Stimulated activated CD4-positive, alpha-beta T cell treated with anti-CD3 and anti-CD28 coated beads, Interleukin-2, amount 100 ng/mL, for 24 hours (primary cell): ENCODE measurements at regions not wholly inside any gene's neighbourhood (a gene's known extent, or its start where the extent isn't known, plus 50 kb on each side); places are given as distances from the start of the nearest gene placed in this dataset.
A peak's percentile ranks its signal among the peaks of the same experiment; 100 is the strongest.
"Not testable (repeated sequence)": the region's sequence is repeated elsewhere in the genome, so short reads cannot be mapped to it uniquely, and the experiment has no call there.

Experiments used
- DNase-seq, 2 donors: peaks; one replicate each; pipeline ENCODE4 v3.0.0-alpha.2; 2020

DNA sequence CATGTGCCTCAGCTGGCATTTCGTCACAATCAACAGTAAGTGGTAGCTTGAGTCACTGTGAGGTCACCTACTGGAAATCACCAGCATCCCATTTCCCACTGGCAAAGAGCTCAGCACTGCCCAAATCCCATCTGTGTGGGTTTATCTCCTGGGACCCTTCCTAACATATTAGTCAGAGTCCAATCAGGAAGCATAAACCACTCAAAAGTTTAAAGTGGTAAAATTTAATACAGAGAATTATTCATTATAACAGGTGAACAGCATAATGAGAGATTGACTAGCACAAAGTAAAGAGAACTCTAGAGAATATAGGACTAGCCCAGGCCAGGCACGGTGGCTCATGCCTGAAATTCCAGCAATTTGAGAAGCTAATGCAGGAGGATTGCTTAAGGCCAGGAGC is 107.1 kb upstream of the TP53BP2 start:
- not testable (repeated sequence) for DNase-seq

DNA sequence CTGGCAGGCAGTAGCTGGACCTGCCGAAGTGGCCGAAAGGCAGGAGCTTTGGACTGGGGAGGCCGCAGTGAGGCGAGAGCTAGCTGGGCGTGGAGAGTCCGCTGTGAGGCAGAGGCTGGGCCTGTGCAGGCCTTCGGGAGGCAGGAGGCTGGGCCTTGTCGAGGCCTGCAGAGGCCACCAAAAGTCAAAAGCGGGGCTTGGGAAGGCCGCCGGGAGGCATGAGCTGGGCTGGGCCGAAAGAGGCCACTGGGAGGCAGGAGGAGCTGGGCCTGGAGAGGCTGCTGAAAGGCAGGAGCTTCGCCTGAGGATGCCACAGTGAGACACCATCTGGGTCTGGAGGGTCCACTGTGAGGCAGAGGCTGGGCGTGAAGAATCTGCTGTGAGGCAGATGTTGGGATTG is 105.8 kb upstream of the TP53BP2 start:
- not testable (repeated sequence) for DNase-seq

DNA sequence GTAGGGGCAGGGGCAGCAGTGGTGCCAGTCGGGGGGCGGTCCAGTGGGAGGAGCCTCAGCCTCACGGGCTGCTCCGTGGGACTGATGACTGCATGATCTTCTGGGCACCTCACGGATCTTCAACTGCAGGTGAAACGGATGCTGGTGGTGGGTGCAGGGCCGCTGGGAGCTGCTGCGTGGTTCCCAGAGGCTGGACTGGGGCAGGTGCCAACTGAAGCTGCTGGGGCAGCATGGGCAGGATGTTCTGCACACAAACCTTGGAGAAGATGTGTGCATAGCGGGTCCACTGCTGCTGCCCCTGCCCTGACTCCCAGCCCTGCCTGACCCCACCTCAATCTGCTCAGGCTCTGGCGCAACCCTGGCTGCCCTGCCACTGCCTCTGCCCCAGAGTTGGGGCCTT is 104.2 kb upstream of the TP53BP2 start:
- not testable (repeated sequence) for DNase-seq

DNA sequence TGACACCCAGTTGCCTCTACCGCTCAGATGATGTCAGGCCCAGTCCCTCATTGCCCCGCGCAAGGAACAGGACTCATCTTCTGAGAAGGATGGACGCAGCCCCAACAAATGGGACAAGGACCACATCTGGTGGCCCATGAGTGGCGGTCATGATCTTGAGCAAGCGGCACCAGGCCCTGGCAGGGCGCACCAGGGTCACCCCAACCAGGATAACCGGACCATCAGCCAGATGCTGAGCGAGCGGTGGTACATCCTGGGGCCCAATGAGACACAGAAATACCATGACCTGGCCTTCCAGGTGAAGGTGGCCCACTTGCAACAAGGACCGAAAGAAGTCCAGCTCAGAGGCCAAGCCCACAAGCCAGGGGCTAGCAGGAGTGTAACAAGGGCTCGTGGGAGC is 102.3 kb upstream of the TP53BP2 start:
- not testable (repeated sequence) for DNase-seq

DNA sequence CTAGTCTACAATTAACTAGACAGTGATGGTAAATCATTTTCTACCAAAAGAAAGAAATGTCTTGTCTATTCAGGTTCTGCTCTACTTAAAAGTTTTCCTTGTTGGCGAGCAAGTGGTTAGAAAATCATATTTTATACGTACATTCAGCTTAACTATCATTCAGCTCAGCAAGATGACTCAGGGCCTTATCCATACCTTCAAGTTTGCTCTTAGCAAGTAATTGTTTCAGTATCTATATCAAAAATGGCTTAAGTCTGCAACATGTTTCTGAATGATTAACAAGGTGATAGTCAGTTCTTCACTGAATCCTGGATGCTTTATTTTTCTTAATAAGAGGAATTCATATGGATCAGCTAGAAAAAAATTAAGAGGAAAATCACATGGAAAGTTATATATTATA is 90.8 kb upstream of the TP53BP2 start:
- DNase-seq, result not testable (repeated sequence)

DNA sequence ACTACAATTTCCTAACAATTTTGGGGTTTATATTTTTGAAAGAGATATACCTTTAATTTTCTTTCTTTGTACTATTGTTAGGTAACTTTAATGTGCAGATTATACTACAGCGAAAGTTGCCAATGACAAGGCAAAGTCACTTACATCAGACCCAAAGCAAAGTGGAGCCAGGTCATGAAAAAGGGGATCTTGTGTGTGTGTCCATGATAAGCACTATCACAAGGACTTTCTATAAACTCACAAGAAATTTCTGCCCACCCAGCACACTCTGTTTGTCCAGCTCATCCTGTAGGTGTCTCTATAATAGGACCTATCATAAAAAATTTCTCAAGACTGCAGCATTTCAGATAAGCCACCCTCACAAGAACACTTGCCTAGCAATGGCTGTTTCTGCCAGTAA is 85.7 kb upstream of the TP53BP2 start:
- DNase-seq, result not testable (repeated sequence)

DNA sequence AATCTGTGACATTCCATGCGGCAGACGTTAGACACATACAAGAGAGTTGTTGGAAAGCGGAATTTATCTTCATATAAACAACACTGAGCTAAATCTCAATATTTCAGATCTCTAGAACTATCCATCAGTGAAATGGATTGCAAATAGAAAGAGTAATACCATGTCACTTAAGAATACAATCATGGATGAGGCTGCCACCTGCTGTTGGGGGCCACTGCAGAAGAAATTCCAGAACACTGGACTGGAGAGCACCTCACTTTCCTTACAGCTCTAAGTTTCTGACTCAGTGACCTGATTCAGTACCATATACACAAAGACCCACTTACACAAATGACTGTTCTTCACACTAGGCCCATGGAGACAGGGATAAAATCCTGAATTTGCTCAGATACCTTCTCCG is 75.1 kb upstream of the TP53BP2 start:
- DNase-seq, result peak in 1 of 2 donors; percentile 14

DNA sequence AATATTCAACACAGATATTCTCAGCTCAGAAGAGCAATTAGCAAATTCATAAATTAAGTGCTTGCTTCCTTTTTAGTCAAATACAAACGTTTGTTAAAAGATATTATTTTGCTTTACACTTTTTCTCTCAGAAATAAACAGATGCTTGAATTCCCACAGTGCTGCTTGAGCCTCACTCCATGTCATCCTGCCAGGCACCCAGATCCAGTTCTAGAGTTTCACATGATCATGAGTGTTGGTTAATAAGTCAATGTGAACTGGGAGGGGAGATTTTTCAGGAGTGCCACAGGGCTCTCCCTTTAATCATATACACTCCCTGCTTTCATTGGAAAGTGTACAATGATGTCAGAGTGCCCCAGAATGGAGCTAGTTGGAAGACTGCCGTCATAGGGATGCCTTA is 69.7 kb upstream of the TP53BP2 start:
- not testable (repeated sequence) for DNase-seq

DNA sequence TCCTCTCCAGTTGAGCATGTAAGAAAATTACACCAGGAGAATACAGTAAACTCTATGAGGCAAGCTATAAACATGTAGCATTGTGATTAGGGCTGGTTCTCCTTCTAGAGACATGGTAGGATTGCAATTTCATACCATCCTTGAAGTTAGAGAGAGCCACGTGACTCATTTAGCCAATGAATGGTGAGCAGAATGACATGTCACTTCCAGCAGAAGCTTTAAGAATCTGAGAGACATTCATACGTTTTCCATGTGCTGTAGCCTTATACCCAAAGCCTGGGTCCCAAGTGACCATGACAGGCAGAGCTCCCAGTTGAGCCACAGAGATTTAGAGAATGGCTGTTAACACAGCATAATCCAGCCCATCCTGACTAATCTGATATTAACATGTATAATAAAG is 68.0 kb upstream of the TP53BP2 start:
- DNase-seq, result not testable (repeated sequence)

DNA sequence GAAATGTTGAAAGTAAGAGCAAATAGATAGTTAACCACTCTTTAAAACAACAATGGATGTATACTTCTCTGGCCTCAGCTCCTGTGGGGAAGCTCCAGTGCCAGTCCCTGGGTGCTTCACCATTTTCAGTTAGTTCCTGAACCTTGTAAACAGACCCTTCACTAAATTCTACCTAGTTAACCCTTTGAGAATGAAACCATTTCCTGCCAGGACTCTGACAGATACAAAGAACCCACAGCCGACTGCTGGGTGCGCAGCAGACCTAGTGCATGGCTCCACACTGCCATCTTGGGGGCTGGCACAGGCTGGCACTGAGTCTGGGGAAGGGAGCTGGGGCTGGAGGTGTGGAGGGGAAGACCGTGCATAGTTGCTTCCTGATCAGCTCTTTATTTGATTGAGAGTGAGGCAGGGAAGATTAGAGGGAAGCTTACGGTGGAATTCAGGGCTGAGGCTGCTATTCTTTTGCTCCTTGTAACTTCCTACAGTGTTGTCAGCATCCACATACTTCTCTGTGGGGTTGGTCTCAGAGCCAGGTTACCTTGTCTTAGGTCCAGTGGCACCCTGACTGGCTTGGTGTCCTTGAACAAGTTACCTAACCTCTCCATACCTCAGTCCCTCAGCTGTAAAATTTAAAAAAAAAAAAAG is 62.3 kb upstream of the TP53BP2 start:
- peak in 1 of 2 donors; percentile 14 for DNase-seq

DNA sequence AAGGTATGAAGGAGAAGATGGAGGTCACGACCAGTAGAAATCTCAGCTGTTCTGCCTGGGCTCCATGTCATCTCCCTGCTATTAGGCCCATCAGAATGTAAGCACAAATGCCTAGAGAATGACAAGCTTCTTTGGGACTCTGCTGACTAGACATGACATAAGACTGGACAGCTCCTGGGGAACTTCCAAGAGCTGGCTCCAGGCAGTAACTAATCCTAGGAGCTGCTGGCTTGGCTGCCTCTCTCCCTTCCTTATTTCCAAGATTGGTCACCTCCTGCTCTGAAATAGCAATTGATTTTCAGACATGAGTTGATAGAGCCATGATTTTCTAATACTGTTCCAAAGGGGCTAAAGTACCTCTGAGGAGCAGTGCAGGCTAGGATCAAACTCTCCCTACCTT is 57.5 kb upstream of the TP53BP2 start:
- DNase-seq, result not testable (repeated sequence)

DNA sequence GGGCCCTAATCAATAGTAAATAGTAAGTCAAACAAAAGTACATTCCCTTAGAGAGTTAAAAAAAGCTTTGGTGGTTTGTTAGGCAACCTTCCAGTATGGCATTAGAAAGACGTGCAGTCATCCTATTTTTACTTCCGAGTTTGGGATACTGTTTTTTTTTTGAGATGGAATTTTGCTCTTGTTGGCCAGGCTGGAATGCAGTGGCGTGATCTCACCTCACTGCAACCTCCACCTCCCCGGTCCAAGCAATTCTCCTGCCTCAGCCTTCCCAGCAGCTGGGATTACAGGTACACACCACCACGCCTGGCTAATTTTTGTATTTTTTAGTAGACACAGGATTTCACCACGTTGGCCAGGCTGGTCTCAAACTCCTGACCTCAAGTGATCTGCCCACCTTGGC is 54.0 kb upstream of the TP53BP2 start:
- DNase-seq, result not testable (repeated sequence)

DNA sequence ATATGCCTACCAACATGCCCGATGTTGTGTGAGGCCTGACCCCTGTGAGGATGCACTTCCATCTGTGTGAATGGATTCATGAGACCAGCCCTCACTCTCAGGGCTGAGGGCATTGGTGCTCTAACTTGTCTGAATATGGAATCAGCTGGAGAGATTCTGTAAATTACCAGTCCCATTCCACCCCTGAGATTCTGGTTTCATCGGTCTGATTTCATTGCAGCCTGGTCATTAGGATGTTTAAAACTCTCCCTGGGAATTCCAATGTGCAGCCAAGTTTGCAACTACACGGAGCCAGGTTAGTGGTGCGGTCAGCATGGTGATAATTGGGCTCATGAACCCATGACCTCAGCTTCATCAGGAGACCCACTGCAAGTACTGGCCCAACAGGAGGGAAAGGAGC is 51.4 kb upstream of the TP53BP2 start:
- not testable (repeated sequence) for DNase-seq

DNA sequence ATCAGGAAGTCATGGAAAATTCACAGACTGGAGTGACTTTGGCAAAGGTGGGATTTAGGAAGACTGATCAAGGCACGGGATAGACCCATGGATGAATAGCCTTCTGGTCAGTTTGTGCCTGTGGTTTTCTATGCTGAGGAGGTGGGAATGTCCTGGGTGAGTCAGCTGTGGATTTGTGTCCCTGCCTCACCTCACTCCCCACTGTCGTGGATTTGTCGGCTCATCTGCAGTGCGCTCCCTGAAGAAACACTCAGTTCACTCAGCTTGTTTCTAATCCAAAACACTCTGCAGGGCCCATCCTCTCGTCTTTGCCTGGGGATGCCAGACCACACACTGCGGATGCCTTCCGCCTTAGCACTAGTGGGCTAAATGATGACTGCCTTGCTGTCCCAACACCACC is 50.2 kb upstream of the TP53BP2 start:
- DNase-seq, result not testable (repeated sequence)
